PC-3 (cell line): ENCODE measurements at regions not wholly inside any gene's neighbourhood (a gene's known extent, or its start where the extent isn't known, plus 50 kb on each side); places are given as distances from the start of the nearest gene placed in this dataset.

Source experiments
- ATAC-seq: fragments of 200-7000 bp; cut with Tn5 transposase; 2 replicates; pipeline ENCODE4 v1.9.1; 2020; ENCODE audit warnings: mild to moderate bottlenecking, moderate library complexity
- BruUV-seq: library from RNA; stranded (reverse); fragments of 400-500 nt; replicated peaks from 2 replicates; lab custom pipeline; 2021; lab: Mats Ljungman, UMichigan
- CTCF ChIA-PET: fragments of 300-600 bp; sonication (Branson Sonifier 250); formaldehyde crosslinking; loops from one replicate; lab custom pipeline; 2022; ENCODE audit warnings: antibody characterized with exemption; lab: Charles Lee
- POLR2A ChIA-PET: fragments of 300-600 bp; sonication (Branson Sonifier 250); formaldehyde crosslinking; loops from one replicate; lab custom pipeline; 2022; ENCODE audit warnings: antibody characterized with exemption; ENCODE audit not compliant: unreplicated experiment; lab: Charles Lee
- DNase-seq: peaks from one replicate; pipeline ENCODE4 v3.0.0-alpha.2; 2015
- H2AFZ ChIP-seq: fragments of 300-600 bp; sonication (generic); 2 replicates; pipeline ENCODE4 v1.6.0; 2016; ENCODE audit warnings: antibody characterized with exemption, low read length
- H3F3A ChIP-seq: fragments of 300-600 bp; sonication (generic); one replicate; pipeline ENCODE4 v1.6.0; 2017; ENCODE audit warnings: antibody characterized with exemption, low read length, control low read depth, mild to moderate bottlenecking; ENCODE audit not compliant: unreplicated experiment
- H3K27ac ChIP-seq: fragments of 300-600 bp; sonication (generic); 2 replicates; pipeline ENCODE4 v1.5.1; 2016; ENCODE audit warnings: mild to moderate bottlenecking, low read length
- H3K27me3 ChIP-seq: fragments of 300-600 bp; sonication (generic); 2 replicates; pipeline ENCODE4 v1.6.1; 2016; ENCODE audit warnings: low read length, mixed read lengths
- H3K36me3 ChIP-seq: fragments of 300-600 bp; sonication (generic); 2 replicates; pipeline ENCODE4 v1.6.1; 2016; ENCODE audit warnings: low read depth, mixed run types, low read length, mixed read lengths
- H3K4me1 ChIP-seq: fragments of 300-600 bp; sonication (generic); 2 replicates; pipeline ENCODE4 v1.5.1; 2016; ENCODE audit warnings: low read length; ENCODE audit not compliant: insufficient read depth
- H3K4me2 ChIP-seq: fragments of 300-600 bp; sonication (generic); 2 replicates; pipeline ENCODE4 v1.6.0; 2016; ENCODE audit warnings: low read length
- H3K4me3 ChIP-seq: fragments of 300-600 bp; sonication (generic); 2 replicates; pipeline ENCODE4 v1.5.1; 2016; ENCODE audit warnings: mild to moderate bottlenecking, low read length, mixed read lengths
- H3K79me2 ChIP-seq: fragments of 300-600 bp; sonication (generic); 2 replicates; pipeline ENCODE4 v1.6.1; 2017; ENCODE audit warnings: low read length, mixed read lengths
- H3K9ac ChIP-seq: fragments of 300-600 bp; sonication (generic); 2 replicates; pipeline ENCODE4 v1.6.0; 2016; ENCODE audit warnings: mild to moderate bottlenecking, low read length
- H3K9me2 ChIP-seq: fragments of 300-600 bp; sonication (generic); replicated peaks from 2 replicates; pipeline ENCODE4 v1.6.1; 2016; ENCODE audit warnings: mixed run types, low read length, mixed read lengths
- H3K9me3 ChIP-seq: fragments of 300-600 bp; sonication (generic); 2 replicates; pipeline ENCODE4 v1.6.1; 2016; ENCODE audit warnings: low read length, mixed read lengths
- H4K20me1 ChIP-seq: fragments of 300-600 bp; sonication (generic); 2 replicates; pipeline ENCODE4 v1.6.1; 2016; ENCODE audit warnings: low read length, mixed read lengths
- EZH2 ChIP-seq: fragments of 300-600 bp; sonication (generic); IDR thresholded peaks from one replicate; pipeline ENCODE4 v1.6.1; 2017; ENCODE audit warnings: antibody characterized with exemption, mild to moderate bottlenecking, low read length; ENCODE audit not compliant: unreplicated experiment
- EZH2phosphoT487 ChIP-seq: fragments of 300-600 bp; sonication (generic); IDR thresholded peaks from 2 replicates; pipeline ENCODE4 v1.6.1; 2018; ENCODE audit warnings: mild to moderate bottlenecking, antibody characterized with exemption, low read length, borderline replicate concordance
- intact Hi-C: fragments of 100-400 bp; cut with micrococcal nuclease; formaldehyde crosslinking; loops from 2 replicates; pipeline ENCODE4 v1.9.0; 2023
- TF ChIP-seq, protein P1 (sequence below): fragments of 300-600 bp; sonication (generic); conservative IDR thresholded peaks from 2 replicates; pipeline ENCODE4 v1.5.1; 2017; ENCODE audit warnings: antibody characterized with exemption, low read depth, mild to moderate bottlenecking, low read length

DNA sequence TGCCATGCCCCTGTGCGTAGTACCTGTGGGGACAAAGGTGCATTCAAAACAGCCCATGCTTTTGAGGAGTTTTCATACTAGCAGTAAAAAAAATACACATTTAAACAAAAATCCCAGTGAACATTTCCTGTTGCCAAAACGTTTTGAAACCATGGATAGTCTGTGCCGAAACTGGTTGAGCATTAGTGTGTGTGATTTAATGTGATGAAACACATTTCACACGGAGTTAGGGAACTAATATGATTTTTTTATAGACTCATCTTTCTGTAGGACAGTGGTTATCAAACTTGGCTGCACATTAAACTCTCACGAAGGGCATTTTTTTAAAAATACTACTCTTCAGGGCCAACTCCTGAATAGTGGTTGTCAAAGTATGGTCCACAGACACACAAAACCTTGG, 111.8 kb upstream of the CREB5 start:
- no TSS peak for BruUV-seq
- Histone ChIP-seq H3K4me3 (no peak overlapping the region), H2AFZ (no peak overlapping the region), H3K27ac (no peak overlapping the region), H3K9ac (no peak overlapping the region), H3K4me2 (no peak overlapping the region), H3K9me2 (no peaks in the 10 kb centered on the region), H4K20me1 (no peaks in the 10 kb centered on the region), H3K36me3 (no peaks in the 10 kb centered on the region), H3K9me3 (no peaks in the 10 kb centered on the region), H3K4me1 (peaks cover 13% of the 10 kb centered on the region), H3F3A (no peaks in the 10 kb centered on the region), H3K79me2 (no peaks in the 10 kb centered on the region), H3K27me3 (no peaks in the 10 kb centered on the region)
- ATAC-seq (no peak), DNase-seq (no peak)
- no peak for TF ChIP-seq EZH2phosphoT487
- TF ChIP-seq EZH2: no peak
- TF ChIP-seq, protein P1, sequence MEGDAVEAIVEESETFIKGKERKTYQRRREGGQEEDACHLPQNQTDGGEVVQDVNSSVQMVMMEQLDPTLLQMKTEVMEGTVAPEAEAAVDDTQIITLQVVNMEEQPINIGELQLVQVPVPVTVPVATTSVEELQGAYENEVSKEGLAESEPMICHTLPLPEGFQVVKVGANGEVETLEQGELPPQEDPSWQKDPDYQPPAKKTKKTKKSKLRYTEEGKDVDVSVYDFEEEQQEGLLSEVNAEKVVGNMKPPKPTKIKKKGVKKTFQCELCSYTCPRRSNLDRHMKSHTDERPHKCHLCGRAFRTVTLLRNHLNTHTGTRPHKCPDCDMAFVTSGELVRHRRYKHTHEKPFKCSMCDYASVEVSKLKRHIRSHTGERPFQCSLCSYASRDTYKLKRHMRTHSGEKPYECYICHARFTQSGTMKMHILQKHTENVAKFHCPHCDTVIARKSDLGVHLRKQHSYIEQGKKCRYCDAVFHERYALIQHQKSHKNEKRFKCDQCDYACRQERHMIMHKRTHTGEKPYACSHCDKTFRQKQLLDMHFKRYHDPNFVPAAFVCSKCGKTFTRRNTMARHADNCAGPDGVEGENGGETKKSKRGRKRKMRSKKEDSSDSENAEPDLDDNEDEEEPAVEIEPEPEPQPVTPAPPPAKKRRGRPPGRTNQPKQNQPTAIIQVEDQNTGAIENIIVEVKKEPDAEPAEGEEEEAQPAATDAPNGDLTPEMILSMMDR: no peak
- ChIA-PET CTCF (interaction anchor here (1.9 kb wide), 1 partner anchor 64 kb away, joined by 18 read pairs; no protein-coding TSS in a partner anchor), POLR2A (no interaction called here)
- intact Hi-C loops: no loop called here

DNA sequence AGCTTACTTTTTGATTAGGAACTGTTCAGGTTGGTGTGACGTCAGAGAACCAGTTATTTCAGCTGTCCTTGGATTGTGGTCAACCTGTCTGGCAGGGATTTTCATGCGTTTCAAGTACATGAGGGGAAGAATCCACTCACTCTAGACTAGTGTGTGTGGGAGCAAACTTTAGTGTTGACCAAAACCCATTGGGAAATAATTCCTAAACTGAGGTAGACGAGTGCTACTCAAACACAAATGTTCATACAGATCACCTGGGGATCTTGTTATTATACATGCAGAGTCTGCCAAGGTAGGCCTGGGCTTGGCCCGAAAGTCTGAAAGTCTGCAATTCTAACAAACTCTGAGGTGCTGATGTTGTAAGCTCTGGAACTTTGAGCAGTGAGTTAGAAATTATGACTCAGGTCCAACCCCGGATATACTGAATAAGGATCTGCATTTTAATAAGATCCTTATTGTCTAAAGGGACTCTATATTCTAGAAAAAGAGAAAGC, 111.1 kb upstream of the CREB5 start:
- Histone ChIP-seq H3K9me2 (no peaks in the 10 kb centered on the region), H3K27me3 (no peaks in the 10 kb centered on the region), H3K9me3 (no peaks in the 10 kb centered on the region), H3K4me3 (no peak overlapping the region), H3K4me1 (peaks cover 13% of the 10 kb centered on the region), H3K9ac (no peak overlapping the region), H3K27ac (no peak overlapping the region), H3K4me2 (no peak overlapping the region), H3K79me2 (no peaks in the 10 kb centered on the region), H4K20me1 (no peaks in the 10 kb centered on the region), H3F3A (no peaks in the 10 kb centered on the region), H3K36me3 (no peaks in the 10 kb centered on the region), H2AFZ (no peak overlapping the region)
- CTCF ChIA-PET: no interaction called here
- BruUV-seq: no TSS peak
- ATAC-seq (peak; percentile 46; the same call in 1 of the 2 replicates), DNase-seq (peak; percentile 38)
- intact Hi-C loops: no loop called here
- TF ChIP-seq EZH2 (no peak), EZH2phosphoT487 (no peak)
- TF ChIP-seq, protein P1: no peak
- POLR2A ChIA-PET: no interaction called here

GRCh38 chr7:28304290-28304689, 108.0 kb upstream of the CREB5 start:
- Histone ChIP-seq H3K4me2 (no peak overlapping the region), H3K4me3 (no peak overlapping the region), H3K36me3 (no peaks in the 10 kb centered on the region), H4K20me1 (no peaks in the 10 kb centered on the region), H3K79me2 (no peaks in the 10 kb centered on the region), H3K9me2 (no peaks in the 10 kb centered on the region), H3F3A (no peaks in the 10 kb centered on the region), H3K27ac (no peak overlapping the region), H2AFZ (no peak overlapping the region), H3K4me1 (peaks cover 9% of the 10 kb centered on the region), H3K27me3 (no peaks in the 10 kb centered on the region), H3K9me3 (no peaks in the 10 kb centered on the region), H3K9ac (no peak overlapping the region)
- ChIA-PET CTCF (no interaction called here), POLR2A (no interaction called here)
- TF ChIP-seq EZH2phosphoT487 (no peak), EZH2 (no peak)
- TF ChIP-seq, protein P1: no peak
- BruUV-seq: no TSS peak
- DNase-seq: no peak
- no peak for ATAC-seq
- intact Hi-C loops: no loop called here
